CD4-positive, alpha-beta T cell (primary cell): ENCODE measurements at regions not wholly inside any gene's neighbourhood (a gene's known extent, or its start where the extent isn't known, plus 50 kb on each side); places are given as distances from the start of the nearest gene placed in this dataset.

ENCODE experiments used
- ATAC-seq: fragments of 200-7000 bp; cut with Tn5 transposase; one replicate; pipeline ENCODE4 v1.10.0; 2022; ENCODE audit warnings: mild to moderate bottlenecking; ENCODE audit not compliant: poor library complexity
- CTCF ChIA-PET: fragments of 350-600 bp; sonication (Branson Sonifier 250); formaldehyde crosslinking; loops from one replicate; lab custom pipeline; 2021; ENCODE audit warnings: antibody characterized with exemption, inconsistent platforms; lab: Charles Lee
- POLR2A ChIA-PET: fragments of 350-600 bp; sonication (Branson Sonifier 250); formaldehyde crosslinking; loops from one replicate; lab custom pipeline; 2021; ENCODE audit warnings: antibody characterized with exemption, inconsistent platforms; lab: Charles Lee
- DNase-seq, 14 experiments: peaks; one replicate each; pipeline ENCODE4 v3.0.0-alpha.2; 2013 to 2020; ENCODE audit warnings: mixed read lengths in 2 of 14
- H3K27ac ChIP-seq, 2 donors: one replicate each; pipeline versions ENCODE4 v1.5.1 to v1.7.0; 2013; ENCODE audit warnings: low read length in 2 of 2, low read depth in 1 of 2, mild to moderate bottlenecking in 1 of 2
- H3K27me3 ChIP-seq, 2 experiments: 1 replicate in 1 of 2; 2 replicates in 1 of 2; pipeline versions ENCODE4 v1.6.1 to v1.7.0; 2013; ENCODE audit warnings: low read length in 2 of 2, control low read depth in 1 of 2, mild to moderate bottlenecking in 1 of 2, moderate library complexity in 1 of 2; ENCODE audit not compliant: insufficient read depth in 2 of 2, control insufficient read depth in 1 of 2
- H3K36me3 ChIP-seq: one replicate; pipeline ENCODE4 v1.6.1; 2013; ENCODE audit warnings: low read length, control low read depth; ENCODE audit not compliant: insufficient read depth
- H3K4me1 ChIP-seq: one replicate; pipeline ENCODE4 v1.6.1; 2013; ENCODE audit warnings: low read length, control low read depth; ENCODE audit not compliant: insufficient read depth
- H3K4me3 ChIP-seq: one replicate; pipeline ENCODE4 v1.5.1; 2013; ENCODE audit warnings: mild to moderate bottlenecking, low read length, moderate library complexity
- H3K9me3 ChIP-seq, 2 experiments: 1 replicate in 1 of 2; 2 replicates in 1 of 2; pipeline versions ENCODE4 v1.6.1 to v1.7.0; 2013; ENCODE audit warnings: low read length in 2 of 2, mild to moderate bottlenecking in 2 of 2, control low read depth in 1 of 2, moderate library complexity in 1 of 2; ENCODE audit not compliant: control insufficient read depth in 1 of 2, insufficient read depth in 1 of 2
- H3K27ac Mint-ChIP-seq: one replicate; pipeline ENCODE4 v1.8.0; 2020; ENCODE audit warnings: mixed read lengths
- H3K27me3 Mint-ChIP-seq: one replicate; pipeline ENCODE4 v1.8.0; 2021; ENCODE audit warnings: mixed read lengths
- H3K36me3 Mint-ChIP-seq: one replicate; pipeline ENCODE4 v1.8.0; 2021; ENCODE audit warnings: low read depth, mixed read lengths
- H3K4me1 Mint-ChIP-seq: one replicate; pipeline ENCODE4 v1.8.0; 2021; ENCODE audit warnings: low read depth, mixed read lengths
- H3K4me3 Mint-ChIP-seq: one replicate; pipeline ENCODE4 v1.8.0; 2020; ENCODE audit warnings: mild to moderate bottlenecking, mixed read lengths
- H3K9me3 Mint-ChIP-seq: one replicate; pipeline ENCODE4 v1.8.0; 2020; ENCODE audit warnings: mixed read lengths
- intact Hi-C, 2 experiments: fragments of 100-400 bp; cut with DNase I in 1 of 2; cut with micrococcal nuclease in 1 of 2; formaldehyde crosslinking; loops; one replicate each; pipeline versions ENCODE4 v1.15.1 to v1.9.0; 2023 to 2025; cut with DNase I, micrococcal nuclease
- TF ChIP-seq, protein P1 (sequence below): fragments of 200-600 bp; IDR thresholded peaks from one replicate; pipeline ENCODE4 v1.8.0; 2022; ENCODE audit warnings: antibody characterized with exemption, mild to moderate bottlenecking

DNA sequence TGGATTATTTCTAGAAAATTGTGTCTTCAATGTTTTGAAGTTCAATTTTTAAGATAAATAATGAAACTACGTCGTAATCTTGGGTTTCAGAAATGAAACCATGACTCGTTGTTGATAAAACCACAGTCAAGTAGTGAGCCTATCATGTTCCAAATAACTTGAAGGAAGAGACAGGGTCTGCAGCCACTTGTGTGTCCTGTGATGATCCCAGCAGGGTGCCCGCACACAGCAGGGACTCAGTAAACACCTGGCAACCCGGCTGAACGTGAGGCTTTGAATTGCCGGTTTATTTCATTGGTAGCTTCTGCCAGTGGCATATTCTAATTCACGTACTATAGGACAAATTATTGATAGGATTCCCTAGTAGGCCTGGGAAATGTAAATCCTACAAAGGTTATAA lies 679.6 kb downstream of the IRX1 start:
- no peak for DNase-seq
- ATAC-seq = no peak
- Mint-ChIP-seq H3K27ac (no peak overlapping the region), H3K9me3 (peaks cover 5% of the 10 kb centered on the region), H3K4me3 (no peak overlapping the region), H3K4me1 (no peaks in the 10 kb centered on the region), H3K27me3 (no peaks in the 10 kb centered on the region), H3K36me3 (no peaks in the 10 kb centered on the region)
- TF ChIP-seq, protein P1, sequence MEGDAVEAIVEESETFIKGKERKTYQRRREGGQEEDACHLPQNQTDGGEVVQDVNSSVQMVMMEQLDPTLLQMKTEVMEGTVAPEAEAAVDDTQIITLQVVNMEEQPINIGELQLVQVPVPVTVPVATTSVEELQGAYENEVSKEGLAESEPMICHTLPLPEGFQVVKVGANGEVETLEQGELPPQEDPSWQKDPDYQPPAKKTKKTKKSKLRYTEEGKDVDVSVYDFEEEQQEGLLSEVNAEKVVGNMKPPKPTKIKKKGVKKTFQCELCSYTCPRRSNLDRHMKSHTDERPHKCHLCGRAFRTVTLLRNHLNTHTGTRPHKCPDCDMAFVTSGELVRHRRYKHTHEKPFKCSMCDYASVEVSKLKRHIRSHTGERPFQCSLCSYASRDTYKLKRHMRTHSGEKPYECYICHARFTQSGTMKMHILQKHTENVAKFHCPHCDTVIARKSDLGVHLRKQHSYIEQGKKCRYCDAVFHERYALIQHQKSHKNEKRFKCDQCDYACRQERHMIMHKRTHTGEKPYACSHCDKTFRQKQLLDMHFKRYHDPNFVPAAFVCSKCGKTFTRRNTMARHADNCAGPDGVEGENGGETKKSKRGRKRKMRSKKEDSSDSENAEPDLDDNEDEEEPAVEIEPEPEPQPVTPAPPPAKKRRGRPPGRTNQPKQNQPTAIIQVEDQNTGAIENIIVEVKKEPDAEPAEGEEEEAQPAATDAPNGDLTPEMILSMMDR = no peak
- CTCF ChIA-PET = no interaction called here
- Histone ChIP-seq H3K9me3 (peaks cover 3 to 15% of the 10 kb centered on the region in 2 experiments), H3K4me1 (no peaks in the 10 kb centered on the region), H3K27me3 (no peaks in the 10 kb centered on the region), H3K27ac (no peak overlapping the region), H3K4me3 (no peak overlapping the region), H3K36me3 (no peaks in the 10 kb centered on the region)
- intact Hi-C loops = no loop called here
- POLR2A ChIA-PET = no interaction called here

DNA sequence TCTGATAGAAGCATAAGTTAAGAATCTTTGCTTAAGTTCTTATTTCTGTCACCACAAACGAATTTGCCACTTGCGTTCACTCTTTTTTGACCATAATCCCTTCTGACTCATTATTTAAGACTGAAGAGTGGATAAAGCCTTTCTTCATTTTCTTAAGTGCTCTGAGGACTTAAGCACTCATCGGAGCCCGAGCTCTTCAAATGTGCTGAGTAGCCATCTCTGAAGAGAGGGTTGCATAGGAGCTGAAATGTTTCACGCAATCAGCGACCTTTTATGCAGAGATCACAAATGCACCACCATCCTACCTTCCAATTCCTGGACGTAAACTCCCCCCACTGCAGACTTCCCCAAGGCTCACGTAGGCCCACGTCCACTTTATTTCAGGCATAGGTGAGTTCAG lies 699.2 kb downstream of the IRX1 start:
- intact Hi-C loops = no loop called here
- Histone ChIP-seq H3K27me3 (no peaks in the 10 kb centered on the region), H3K27ac (no peak overlapping the region), H3K4me1 (no peaks in the 10 kb centered on the region), H3K36me3 (no peaks in the 10 kb centered on the region), H3K4me3 (no peak overlapping the region), H3K9me3 (peaks cover 0 to 15% of the 10 kb centered on the region in 2 experiments)
- POLR2A ChIA-PET = no interaction called here
- no peaks in the 10 kb centered on the region for H3K27me3 Mint-ChIP-seq
- CTCF ChIA-PET = no interaction called here
- H3K4me3 Mint-ChIP-seq = no peak overlapping the region
- TF ChIP-seq, protein P1 = no peak
- ATAC-seq = no peak
- H3K4me1 Mint-ChIP-seq = no peaks in the 10 kb centered on the region
- H3K9me3 Mint-ChIP-seq = peaks cover 3% of the 10 kb centered on the region
- H3K36me3 Mint-ChIP-seq = no peaks in the 10 kb centered on the region
- no peak for DNase-seq
- no peak overlapping the region for H3K27ac Mint-ChIP-seq

DNA sequence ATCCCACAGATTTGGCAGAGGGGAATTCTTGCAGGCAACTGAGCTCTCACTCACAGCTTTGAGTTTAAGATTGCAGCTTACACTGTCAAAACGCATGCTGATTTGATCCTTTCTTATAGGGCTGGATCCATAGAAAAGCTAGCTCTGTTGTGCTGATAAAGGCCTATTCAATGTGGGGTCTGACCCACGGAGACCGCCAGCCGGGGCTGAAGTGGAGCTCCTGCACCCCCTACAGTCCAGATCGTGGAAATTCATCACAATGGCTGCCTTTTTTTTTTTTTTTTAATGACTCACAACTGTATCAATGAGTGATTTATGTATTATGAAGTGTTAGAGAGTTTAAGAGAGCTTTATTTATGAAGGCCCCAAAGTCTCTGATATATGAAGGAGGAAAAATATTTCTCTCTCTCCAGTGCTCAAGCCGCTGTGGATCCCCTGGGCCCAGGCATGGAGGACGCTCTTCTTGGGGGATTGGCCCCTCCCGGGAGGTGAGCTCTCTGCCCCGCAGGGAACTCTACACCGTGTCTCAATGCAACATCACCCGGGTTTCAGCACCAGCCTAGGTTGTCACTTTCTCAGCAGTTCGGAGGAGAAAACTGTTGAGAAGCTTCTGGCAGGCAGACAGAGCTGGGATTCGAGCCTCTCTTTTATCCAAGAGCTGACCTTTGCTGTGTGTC lies 700.2 kb downstream of the IRX1 start:
- Mint-ChIP-seq H3K4me3 (no peak overlapping the region), H3K36me3 (no peaks in the 10 kb centered on the region), H3K27ac (no peak overlapping the region), H3K27me3 (no peaks in the 10 kb centered on the region), H3K4me1 (no peaks in the 10 kb centered on the region), H3K9me3 (peaks cover 3% of the 10 kb centered on the region)
- Histone ChIP-seq H3K4me1 (no peaks in the 10 kb centered on the region), H3K27me3 (no peaks in the 10 kb centered on the region), H3K4me3 (no peak overlapping the region), H3K9me3 (peaks cover 0 to 15% of the 10 kb centered on the region in 2 experiments), H3K36me3 (no peaks in the 10 kb centered on the region), H3K27ac (no peak overlapping the region)
- DNase-seq (no peak), ATAC-seq (no peak)
- ChIA-PET POLR2A (no interaction called here), CTCF (no interaction called here)
- intact Hi-C loops = no loop called here
- TF ChIP-seq, protein P1 = no peak
